Gastroesophageal sphincter (tissue), 4 donors: ENCODE measurements at regions not wholly inside any gene's neighbourhood (a gene's known extent, or its start where the extent isn't known, plus 50 kb on each side); places are given as distances from the start of the nearest gene placed in this dataset.

Experiments
- ATAC-seq: fragments of 150-250 bp; one replicate; pipeline ENCODE4 v1.9.1; 2016; ENCODE audit warnings: mild to moderate bottlenecking, moderate library complexity
- H3K27ac ChIP-seq, 4 donors: fragments of 200-600 bp; sonication (generic) in 3 of 4; 1 replicate in 3 of 4; 2 replicates in 1 of 4; pipeline ENCODE4 v1.5.1; 2016 to 2019
- H3K27me3 ChIP-seq: fragments of 200-600 bp; sonication (generic); one replicate; pipeline ENCODE4 v1.5.1; 2019
- H3K36me3 ChIP-seq, 2 donors: fragments of 200-600 bp; sonication (generic); one replicate each; pipeline ENCODE4 v1.5.1; 2019; ENCODE audit warnings: control low read depth in 1 of 2
- H3K4me1 ChIP-seq, 3 donors: fragments of 200-600 bp; sonication (generic); 1 replicate in 2 of 3; 2 replicates in 1 of 3; pipeline ENCODE4 v1.5.1; 2016 to 2019; ENCODE audit warnings: control low read depth in 2 of 3
- H3K4me3 ChIP-seq, 2 donors: fragments of 200-600 bp; sonication (generic); one replicate each; pipeline ENCODE4 v1.5.1; 2019; ENCODE audit warnings: mild to moderate bottlenecking in 1 of 2, moderate library complexity in 1 of 2
- H3K9me3 ChIP-seq, 3 donors: fragments of 200-600 bp; sonication (generic); one replicate each; pipeline ENCODE4 v1.5.1; 2017 to 2019; ENCODE audit warnings: control low read depth in 2 of 3
- EP300 ChIP-seq: sonication (generic); formaldehyde crosslinking; IDR thresholded peaks from one replicate; pipeline ENCODE4 v1.6.1; 2017; ENCODE audit warnings: antibody characterized with exemption, mild to moderate bottlenecking
- POLR2A ChIP-seq, 2 donors: fragments of 450-650 bp; IDR thresholded peaks; one replicate each; pipeline ENCODE4 v1.6.1; 2017; ENCODE audit warnings: antibody characterized with exemption in 2 of 2, mild to moderate bottlenecking in 2 of 2, moderate library complexity in 1 of 2
- POLR2AphosphoS5 ChIP-seq: sonication (generic); formaldehyde crosslinking; IDR thresholded peaks from one replicate; pipeline ENCODE4 v1.6.1; 2017; ENCODE audit warnings: antibody characterized with exemption
- WGBS, 2 donors: methylation state at CpG; one replicate each; pipeline ENCODE4 v1.1.5; 2018; ENCODE audit warnings: low coverage in 1 of 2; 5-methylcytosine and 5-hydroxymethylcytosine counted together
- TF ChIP-seq, protein P1 (sequence below), 4 experiments: fragments of 200-600 bp in 2 of 4; fragments of 450-650 bp in 2 of 4; sonication (generic) in 1 of 4; IDR thresholded peaks; one replicate each; pipeline ENCODE4 v1.5.1; 2017 to 2019; ENCODE audit warnings: antibody characterized with exemption in 4 of 4, mild to moderate bottlenecking in 2 of 4, moderate library complexity in 2 of 4

DNA sequence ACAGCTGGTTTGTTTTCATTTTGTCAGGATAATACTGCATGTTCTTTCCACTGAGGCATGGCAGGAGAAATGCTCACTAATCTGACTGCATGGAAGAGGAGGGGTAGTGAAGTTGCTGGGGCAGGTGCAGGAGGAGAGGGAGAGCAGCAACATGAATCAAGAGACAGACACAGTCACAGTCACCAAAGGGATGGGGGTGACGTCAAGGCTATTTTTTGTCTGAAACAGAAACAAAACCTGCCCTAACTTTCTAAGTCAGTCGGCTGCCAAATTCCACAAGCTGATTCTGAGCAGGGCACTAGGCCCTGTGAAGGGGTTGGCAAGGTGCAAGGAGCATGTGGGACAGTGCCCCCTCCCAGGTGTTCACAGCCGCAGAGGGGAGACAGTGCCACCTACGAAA lies 186.6 kb upstream of the NSMCE3 start:
- WGBS, 2 donors: 82% methylated on average over 3 to 4 of the region's 4 CpGs

DNA sequence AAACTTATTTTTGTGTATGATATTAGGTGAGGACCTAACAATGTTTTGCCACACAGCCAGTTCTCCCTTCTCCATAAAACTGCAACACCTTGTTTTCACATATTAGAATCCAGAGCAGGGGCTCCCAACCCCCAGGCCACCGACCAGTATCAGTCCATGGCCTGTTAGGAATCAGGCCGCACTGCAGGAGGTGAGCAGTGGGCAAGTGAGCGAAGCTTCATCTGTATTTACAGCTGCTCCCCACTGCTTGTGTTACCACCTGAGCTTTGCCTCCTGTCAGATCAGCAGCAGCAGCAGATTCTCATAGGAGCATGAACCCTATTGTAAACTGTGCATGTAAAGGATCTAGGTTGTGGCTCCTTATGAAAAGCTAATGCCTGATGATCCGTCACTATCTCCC lies 185.9 kb upstream of the NSMCE3 start:
- H3K36me3 ChIP-seq: no peaks in the 10 kb centered on the region
- H3K4me1 ChIP-seq: no peaks in the 10 kb centered on the region
- no peaks in the 10 kb centered on the region for H3K9me3 ChIP-seq
- no peak overlapping the region for H3K4me3 ChIP-seq
- no peak for TF ChIP-seq EP300
- no peak for TF ChIP-seq POLR2A (IDR thresholded peaks at IDR 0.05)
- no peak for TF ChIP-seq POLR2AphosphoS5
- TF ChIP-seq, protein P1, sequence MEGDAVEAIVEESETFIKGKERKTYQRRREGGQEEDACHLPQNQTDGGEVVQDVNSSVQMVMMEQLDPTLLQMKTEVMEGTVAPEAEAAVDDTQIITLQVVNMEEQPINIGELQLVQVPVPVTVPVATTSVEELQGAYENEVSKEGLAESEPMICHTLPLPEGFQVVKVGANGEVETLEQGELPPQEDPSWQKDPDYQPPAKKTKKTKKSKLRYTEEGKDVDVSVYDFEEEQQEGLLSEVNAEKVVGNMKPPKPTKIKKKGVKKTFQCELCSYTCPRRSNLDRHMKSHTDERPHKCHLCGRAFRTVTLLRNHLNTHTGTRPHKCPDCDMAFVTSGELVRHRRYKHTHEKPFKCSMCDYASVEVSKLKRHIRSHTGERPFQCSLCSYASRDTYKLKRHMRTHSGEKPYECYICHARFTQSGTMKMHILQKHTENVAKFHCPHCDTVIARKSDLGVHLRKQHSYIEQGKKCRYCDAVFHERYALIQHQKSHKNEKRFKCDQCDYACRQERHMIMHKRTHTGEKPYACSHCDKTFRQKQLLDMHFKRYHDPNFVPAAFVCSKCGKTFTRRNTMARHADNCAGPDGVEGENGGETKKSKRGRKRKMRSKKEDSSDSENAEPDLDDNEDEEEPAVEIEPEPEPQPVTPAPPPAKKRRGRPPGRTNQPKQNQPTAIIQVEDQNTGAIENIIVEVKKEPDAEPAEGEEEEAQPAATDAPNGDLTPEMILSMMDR (IDR thresholded peaks at IDR 0.05): no peak
- peaks cover 4% of the 10 kb centered on the region for H3K27me3 ChIP-seq
- no peak overlapping the region for H3K27ac ChIP-seq
- no peak for ATAC-seq
- 88 to 90% methylated on average over 1 to 2 of the region's 4 CpGs for WGBS, 2 donors

More for the DNA sequence above, 186.6 kb upstream of the NSMCE3 start:
- Histone ChIP-seq H3K27ac (no peak overlapping the region), H3K4me3 (no peak overlapping the region), H3K36me3 (no peaks in the 10 kb centered on the region), H3K27me3 (no peaks in the 10 kb centered on the region), H3K4me1 (no peaks in the 10 kb centered on the region), H3K9me3 (no peaks in the 10 kb centered on the region)
- no peak for TF ChIP-seq POLR2AphosphoS5
- TF ChIP-seq, protein P1 (IDR thresholded peaks at IDR 0.05): no peak
- no peak for TF ChIP-seq POLR2A (IDR thresholded peaks at IDR 0.05)
- no peak for TF ChIP-seq EP300
- ATAC-seq: no peak

DNA sequence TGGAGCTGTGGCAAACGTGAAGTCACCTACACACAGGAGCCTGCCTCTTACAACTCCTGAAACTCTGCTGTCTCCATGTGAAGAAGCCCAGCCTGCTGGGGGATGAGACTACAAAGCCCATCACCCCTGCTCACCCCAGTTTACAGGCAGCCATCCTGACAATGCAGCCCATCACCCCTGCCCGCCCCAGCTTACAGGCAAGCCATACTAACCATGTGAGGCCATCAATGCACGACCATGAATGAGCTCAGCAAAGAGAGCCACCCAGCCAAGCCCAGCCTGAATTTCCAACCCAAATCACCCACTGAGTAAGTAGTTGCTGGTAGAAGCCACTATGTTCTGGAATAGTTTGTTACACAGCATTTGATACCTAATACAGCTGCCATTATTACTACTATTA lies 185.4 kb upstream of the NSMCE3 start:
- Histone ChIP-seq H3K9me3 (no peaks in the 10 kb centered on the region), H3K27me3 (peaks cover 4% of the 10 kb centered on the region), H3K4me3 (no peak overlapping the region), H3K4me1 (no peaks in the 10 kb centered on the region), H3K27ac (no peak overlapping the region), H3K36me3 (no peaks in the 10 kb centered on the region)
- no peak for TF ChIP-seq EP300
- 83 to 89% methylated on average over 1 of the region's 3 CpGs for WGBS, 2 donors
- ATAC-seq: no peak

DNA sequence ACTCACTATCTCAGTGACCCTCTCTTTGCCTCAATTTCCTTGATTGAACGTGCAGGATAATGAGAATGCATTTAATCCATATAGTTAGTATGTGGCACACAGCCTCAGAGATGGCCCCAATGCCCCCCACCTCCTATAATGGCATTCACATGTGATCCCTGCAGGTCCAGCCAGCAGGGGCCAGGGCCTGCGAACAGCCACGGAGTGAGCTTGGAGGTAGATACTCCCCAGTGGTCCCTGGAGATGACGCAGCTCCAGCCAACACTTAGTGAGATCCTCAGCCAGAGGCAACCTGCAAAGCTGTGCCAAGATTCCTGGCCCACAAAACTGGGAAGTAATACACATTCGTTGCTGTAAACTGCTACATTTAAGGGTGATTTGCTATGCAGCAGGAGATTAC lies 184.9 kb upstream of the NSMCE3 start:
- no peak overlapping the region for H3K4me3 ChIP-seq
- no peak overlapping the region for H3K27ac ChIP-seq
- 81 to 100% methylated on average over 1 to 2 of the region's 5 CpGs for WGBS, 2 donors
- peaks cover 4% of the 10 kb centered on the region for H3K27me3 ChIP-seq
- H3K4me1 ChIP-seq: no peaks in the 10 kb centered on the region
- TF ChIP-seq, protein P1 (IDR thresholded peaks at IDR 0.05): no peak
- TF ChIP-seq POLR2AphosphoS5: no peak
- TF ChIP-seq EP300: no peak
- TF ChIP-seq POLR2A (IDR thresholded peaks at IDR 0.05): no peak
- ATAC-seq: no peak
- no peaks in the 10 kb centered on the region for H3K36me3 ChIP-seq
- no peaks in the 10 kb centered on the region for H3K9me3 ChIP-seq

DNA sequence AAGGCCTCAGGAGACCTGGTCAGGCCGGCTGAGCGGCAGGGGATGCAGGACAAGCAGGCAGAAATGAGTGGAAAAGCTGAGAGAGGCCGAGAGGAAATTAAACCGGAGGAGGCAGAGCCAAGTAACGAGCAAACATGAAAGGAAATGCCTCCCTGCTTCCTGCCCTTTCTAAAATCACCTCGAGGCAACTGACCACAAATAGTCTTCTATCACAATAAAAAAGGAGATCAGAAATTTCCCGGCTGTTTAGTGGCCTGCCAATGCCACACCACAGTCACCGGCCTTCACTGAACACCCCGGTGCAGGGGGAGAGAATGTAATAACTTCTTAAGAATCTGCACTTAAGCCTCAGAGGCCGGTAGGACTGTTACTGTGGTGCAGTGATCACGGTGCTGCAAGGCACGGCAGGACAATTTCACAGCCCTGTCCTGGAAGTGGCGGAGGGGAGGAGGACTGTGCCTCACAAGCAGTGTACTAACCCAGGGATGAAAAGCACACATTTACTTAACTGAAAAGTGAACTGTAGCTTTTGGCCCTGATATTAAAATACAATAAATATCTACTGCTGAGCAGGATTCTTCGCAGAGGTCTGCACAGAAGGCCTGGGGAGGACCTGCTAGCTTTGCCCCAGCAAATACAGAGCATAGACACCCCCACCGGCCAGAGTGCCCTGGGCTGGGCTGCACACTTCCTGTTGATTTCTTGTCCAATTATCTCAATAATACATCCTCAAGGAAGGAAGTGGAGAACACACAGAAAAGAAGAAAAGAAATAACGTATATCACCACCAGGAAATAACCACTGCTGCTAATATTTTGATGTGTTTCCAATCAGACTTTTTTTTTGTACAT lies 183.5 kb upstream of the NSMCE3 start:
- no peak for ATAC-seq
- H3K27ac ChIP-seq: no peak overlapping the region
- H3K4me3 ChIP-seq: no peak overlapping the region
- TF ChIP-seq EP300 (no peak), POLR2AphosphoS5 (no peak), POLR2A (IDR thresholded peaks at IDR 0.05) (no peak)
- TF ChIP-seq, protein P1 (IDR thresholded peaks at IDR 0.05): no peak
- 37 to 48% methylated on average over 7 to 12 of the region's 16 CpGs for WGBS, 2 donors
- no peaks in the 10 kb centered on the region for H3K4me1 ChIP-seq
- no peaks in the 10 kb centered on the region for H3K9me3 ChIP-seq
- no peaks in the 10 kb centered on the region for H3K36me3 ChIP-seq
- H3K27me3 ChIP-seq: peaks cover 4% of the 10 kb centered on the region
